ENCODE measurements at regions not wholly inside any gene's neighbourhood (a gene's known extent, or its start where the extent isn't known, plus 50 kb on each side); places are given as distances from the start of the nearest gene placed in this dataset.

DNA sequence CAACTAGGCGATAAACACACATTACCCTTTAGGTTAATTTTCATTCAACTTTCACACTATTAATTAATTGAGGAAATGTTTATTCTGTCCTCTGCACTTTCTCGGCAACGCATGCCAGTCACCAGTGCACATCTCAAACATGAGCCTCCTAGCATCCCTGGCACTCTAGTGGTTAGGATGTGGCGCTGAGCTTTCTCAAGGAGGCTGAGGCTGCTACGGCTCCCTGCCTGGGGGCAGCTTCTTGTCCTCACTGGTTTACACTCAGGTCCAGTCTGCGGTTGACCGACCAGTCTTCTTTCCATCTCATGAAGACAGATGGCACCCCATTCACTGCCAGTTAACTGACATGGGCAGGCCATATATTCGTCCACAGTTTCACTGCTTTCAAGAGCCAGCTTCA, 463.4 kb downstream of the EIPR1 start:
- ChIA-PET CTCF (no interaction called here), POLR2A (no interaction called here)
- DNase-seq (no peak), ATAC-seq (ENCODE audit: low read depth) (no peak)
- H3K36me3 Mint-ChIP-seq (ENCODE audit: low read depth): no peaks in the 10 kb centered on the region
- intact Hi-C loops (cut with micrococcal nuclease): no loop called here
- no peak overlapping the region for H3K27ac Mint-ChIP-seq
- no peak overlapping the region for H3K4me3 Mint-ChIP-seq
- no peaks in the 10 kb centered on the region for H3K4me1 Mint-ChIP-seq
- TF ChIP-seq, protein P1, sequence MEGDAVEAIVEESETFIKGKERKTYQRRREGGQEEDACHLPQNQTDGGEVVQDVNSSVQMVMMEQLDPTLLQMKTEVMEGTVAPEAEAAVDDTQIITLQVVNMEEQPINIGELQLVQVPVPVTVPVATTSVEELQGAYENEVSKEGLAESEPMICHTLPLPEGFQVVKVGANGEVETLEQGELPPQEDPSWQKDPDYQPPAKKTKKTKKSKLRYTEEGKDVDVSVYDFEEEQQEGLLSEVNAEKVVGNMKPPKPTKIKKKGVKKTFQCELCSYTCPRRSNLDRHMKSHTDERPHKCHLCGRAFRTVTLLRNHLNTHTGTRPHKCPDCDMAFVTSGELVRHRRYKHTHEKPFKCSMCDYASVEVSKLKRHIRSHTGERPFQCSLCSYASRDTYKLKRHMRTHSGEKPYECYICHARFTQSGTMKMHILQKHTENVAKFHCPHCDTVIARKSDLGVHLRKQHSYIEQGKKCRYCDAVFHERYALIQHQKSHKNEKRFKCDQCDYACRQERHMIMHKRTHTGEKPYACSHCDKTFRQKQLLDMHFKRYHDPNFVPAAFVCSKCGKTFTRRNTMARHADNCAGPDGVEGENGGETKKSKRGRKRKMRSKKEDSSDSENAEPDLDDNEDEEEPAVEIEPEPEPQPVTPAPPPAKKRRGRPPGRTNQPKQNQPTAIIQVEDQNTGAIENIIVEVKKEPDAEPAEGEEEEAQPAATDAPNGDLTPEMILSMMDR (IDR thresholded peaks at IDR 0.05): no peak
- no peaks in the 10 kb centered on the region for H3K27me3 Mint-ChIP-seq
- peaks cover 5% of the 10 kb centered on the region for H3K9me3 Mint-ChIP-seq

DNA sequence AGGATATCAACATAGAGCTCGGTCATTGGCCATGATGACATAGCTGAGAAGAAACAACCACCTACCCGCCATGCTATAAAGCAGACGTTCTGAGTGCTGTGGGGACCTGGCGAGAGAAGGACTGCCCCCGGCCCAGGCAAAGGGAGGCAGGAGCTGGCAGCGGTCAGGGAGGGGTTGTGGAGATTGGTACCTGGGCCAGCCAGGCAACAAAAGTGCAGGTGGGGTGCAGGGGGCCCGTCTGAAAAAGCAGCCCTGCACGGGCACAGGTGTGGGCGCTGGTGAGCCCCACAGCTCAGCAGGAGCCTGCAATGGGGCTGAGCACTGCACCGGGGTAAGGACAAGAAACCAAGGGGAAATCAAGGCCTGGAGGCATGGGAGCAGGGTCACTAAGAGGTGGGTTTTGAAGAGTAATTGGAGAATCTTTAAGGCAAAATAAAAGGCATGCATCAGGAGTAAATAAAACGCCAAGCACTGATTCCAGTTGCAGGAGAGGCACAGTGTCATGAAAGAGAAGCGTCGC, 464.0 kb downstream of the EIPR1 start:
- ATAC-seq (ENCODE audit: low read depth) (no peak), DNase-seq (no peak)
- Mint-ChIP-seq H3K36me3 (ENCODE audit: low read depth) (no peaks in the 10 kb centered on the region), H3K4me3 (no peak overlapping the region), H3K27me3 (no peaks in the 10 kb centered on the region), H3K9me3 (peaks cover 5% of the 10 kb centered on the region), H3K27ac (no peak overlapping the region), H3K4me1 (no peaks in the 10 kb centered on the region)
- POLR2A ChIA-PET: no interaction called here
- CTCF ChIA-PET: no interaction called here
- TF ChIP-seq, protein P1 (IDR thresholded peaks at IDR 0.05): no peak
- intact Hi-C loops (cut with micrococcal nuclease): no loop called here

DNA sequence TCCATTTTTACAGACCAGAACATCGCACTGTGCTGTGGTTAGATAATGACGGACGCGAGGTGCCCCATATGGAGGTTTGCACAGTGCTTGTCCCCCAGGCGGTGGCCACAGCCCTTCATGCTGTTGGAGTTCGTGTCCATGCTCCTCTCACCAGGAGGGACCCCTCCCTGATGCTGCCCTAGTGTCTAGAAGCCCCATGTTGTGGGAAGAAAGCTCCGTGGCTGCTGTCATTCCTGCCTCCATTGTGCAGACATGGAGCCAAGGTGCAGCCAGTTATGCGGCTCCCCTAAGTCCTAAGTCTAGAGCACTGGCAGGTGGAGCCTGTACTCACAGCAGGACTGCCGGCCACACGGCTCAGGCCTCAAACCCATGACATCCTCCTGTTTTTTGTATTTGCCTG, 464.9 kb downstream of the EIPR1 start:
- H3K27ac Mint-ChIP-seq: no peak overlapping the region
- TF ChIP-seq, protein P1 (IDR thresholded peaks at IDR 0.05): no peak
- H3K4me3 Mint-ChIP-seq: no peak overlapping the region
- peaks cover 5% of the 10 kb centered on the region for H3K9me3 Mint-ChIP-seq
- CTCF ChIA-PET: no interaction called here
- intact Hi-C loops (cut with micrococcal nuclease): no loop called here
- no peak for DNase-seq
- no peaks in the 10 kb centered on the region for H3K4me1 Mint-ChIP-seq
- no peaks in the 10 kb centered on the region for H3K27me3 Mint-ChIP-seq
- POLR2A ChIA-PET: no interaction called here
- ATAC-seq (ENCODE audit: low read depth): no peak
- no peaks in the 10 kb centered on the region for H3K36me3 Mint-ChIP-seq (ENCODE audit: low read depth)

DNA sequence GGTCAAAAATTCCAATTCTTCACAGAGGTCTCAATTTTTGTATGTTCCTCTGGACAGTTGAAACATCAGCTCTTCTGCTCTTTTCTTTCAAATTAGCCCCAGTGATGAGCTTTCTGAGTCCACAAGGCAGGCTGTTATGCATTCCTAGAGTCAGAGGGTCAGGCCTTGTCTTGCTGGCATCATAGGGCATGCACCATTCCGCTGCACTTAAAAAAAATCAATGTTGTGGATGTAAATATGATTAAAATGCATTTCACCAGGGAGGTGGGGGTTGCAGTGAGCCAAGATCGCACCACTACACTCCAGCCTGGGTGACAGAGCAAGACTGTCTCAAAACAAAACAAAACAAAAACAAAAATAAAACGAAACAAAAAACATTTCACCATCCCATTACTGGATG, 465.3 kb downstream of the EIPR1 start:
- intact Hi-C loops (cut with micrococcal nuclease): no loop called here
- no peak overlapping the region for H3K27ac Mint-ChIP-seq
- peaks cover 3% of the 10 kb centered on the region for H3K27me3 Mint-ChIP-seq
- H3K4me3 Mint-ChIP-seq: no peak overlapping the region
- no peak for ATAC-seq (ENCODE audit: low read depth)
- TF ChIP-seq, protein P1 (IDR thresholded peaks at IDR 0.05): no peak
- DNase-seq: no peak
- peaks cover 5% of the 10 kb centered on the region for H3K9me3 Mint-ChIP-seq
- H3K36me3 Mint-ChIP-seq (ENCODE audit: low read depth): no peaks in the 10 kb centered on the region
- CTCF ChIA-PET: no interaction called here
- no peaks in the 10 kb centered on the region for H3K4me1 Mint-ChIP-seq
- POLR2A ChIA-PET: no interaction called here

DNA sequence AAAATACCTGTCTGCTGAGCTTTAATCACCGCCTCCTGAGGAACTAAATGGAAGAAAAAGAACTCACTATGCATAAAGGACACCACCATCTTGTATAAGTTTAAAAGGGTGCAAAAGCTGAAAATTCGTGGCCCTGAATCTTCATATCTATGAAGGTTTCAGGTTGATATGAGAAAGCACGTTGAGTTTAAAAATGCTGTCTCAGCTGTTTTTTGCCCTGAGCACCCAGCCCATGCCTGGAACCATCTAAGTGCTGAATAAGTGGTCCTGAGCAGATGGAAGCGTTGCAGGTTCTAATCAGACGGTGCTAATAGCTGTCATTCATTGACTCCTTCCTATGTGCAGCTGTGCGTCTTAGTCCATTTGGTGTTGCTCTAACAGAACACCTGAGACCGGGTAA, 467.4 kb downstream of the EIPR1 start:
- TF ChIP-seq, protein P1 (IDR thresholded peaks at IDR 0.05): no peak
- no peaks in the 10 kb centered on the region for H3K4me1 Mint-ChIP-seq
- no peak overlapping the region for H3K4me3 Mint-ChIP-seq
- DNase-seq (no peak), ATAC-seq (ENCODE audit: low read depth) (no peak)
- no peaks in the 10 kb centered on the region for H3K36me3 Mint-ChIP-seq (ENCODE audit: low read depth)
- peaks cover 3% of the 10 kb centered on the region for H3K27me3 Mint-ChIP-seq
- ChIA-PET POLR2A (no interaction called here), CTCF (no interaction called here)
- H3K27ac Mint-ChIP-seq: no peak overlapping the region
- intact Hi-C loops (cut with micrococcal nuclease): no loop called here
- H3K9me3 Mint-ChIP-seq: no peaks in the 10 kb centered on the region
